ENCODE measurements at regions not wholly inside any gene's neighbourhood (a gene's known extent, or its start where the extent isn't known, plus 50 kb on each side); places are given as distances from the start of the nearest gene placed in this dataset.

GRCh38 chr7:125511310-125511709 lies 581.7 kb upstream of the POT1 start:
- no peak for TF ChIP-seq POLR2A (IDR thresholded peaks at IDR 0.05)
- no peak for TF ChIP-seq CTCF (IDR thresholded peaks at IDR 0.05)
- no peaks in the 10 kb centered on the region for H3K4me1 ChIP-seq
- no peaks in the 10 kb centered on the region for H3K9me3 ChIP-seq
- intact Hi-C loops (cut with DNase I) = no loop called here
- no peak for DNase-seq
- H3K27me3 ChIP-seq = no peaks in the 10 kb centered on the region
- H3K4me3 ChIP-seq (replicated peaks in 1 of 3) = no peak overlapping the region
- 95 to 97% methylated on average over 5 of the region's 5 CpGs for WGBS, 2 donors
- H3K36me3 ChIP-seq = no peaks in the 10 kb centered on the region
- H3K27ac ChIP-seq = no peak overlapping the region

GRCh38 chr7:125506331-125506730 lies 576.7 kb upstream of the POT1 start:
- WGBS, 2 donors = 67% methylated on average over 4 of the region's 4 CpGs
- DNase-seq = no peak
- Histone ChIP-seq H3K27me3 (no peaks in the 10 kb centered on the region), H3K27ac (no peak overlapping the region), H3K9me3 (no peaks in the 10 kb centered on the region), H3K4me1 (no peaks in the 10 kb centered on the region), H3K4me3 (replicated peaks in 1 of 3) (no peak overlapping the region), H3K36me3 (no peaks in the 10 kb centered on the region)
- TF ChIP-seq CTCF (IDR thresholded peaks at IDR 0.05) (no peak), POLR2A (IDR thresholded peaks at IDR 0.05) (no peak)
- intact Hi-C loops (cut with DNase I) = no loop called here

DNA sequence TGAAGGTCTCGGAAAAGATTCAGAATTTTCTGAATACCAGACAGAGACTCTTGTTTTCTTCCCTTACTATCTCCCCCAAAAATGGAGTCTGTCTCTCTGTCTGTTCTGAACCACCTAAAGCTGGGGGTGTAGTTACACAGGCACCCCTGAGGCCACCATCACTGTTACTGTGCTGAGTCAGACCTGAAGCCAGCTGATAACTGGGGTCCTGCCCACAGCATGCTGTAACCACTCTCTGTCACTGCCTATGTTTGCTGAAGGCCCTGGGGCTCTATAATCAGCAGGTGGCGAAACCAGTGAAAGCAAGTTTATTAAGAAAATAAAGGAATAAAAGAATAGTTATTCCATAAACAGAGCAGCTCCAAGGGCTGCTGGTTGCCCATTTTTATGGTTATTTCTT lies 575.2 kb upstream of the POT1 start:
- intact Hi-C loops (cut with DNase I) = no loop called here
- DNase-seq = no peak
- H3K9me3 ChIP-seq = no peaks in the 10 kb centered on the region
- no peaks in the 10 kb centered on the region for H3K4me1 ChIP-seq
- H3K27me3 ChIP-seq = no peaks in the 10 kb centered on the region
- H3K36me3 ChIP-seq = no peaks in the 10 kb centered on the region
- WGBS, 2 donors = 90 to 100% methylated on average over 2 of the region's 2 CpGs
- H3K4me3 ChIP-seq (replicated peaks in 1 of 3) = no peak overlapping the region
- no peak for TF ChIP-seq CTCF (IDR thresholded peaks at IDR 0.05)
- TF ChIP-seq POLR2A (IDR thresholded peaks at IDR 0.05) = no peak
- no peak overlapping the region for H3K27ac ChIP-seq

- Histone ChIP-seq H3K36me3 (no peaks in the 10 kb centered on the region), H3K4me1 (no peaks in the 10 kb centered on the region), H3K27ac (no peak overlapping the region), H3K27me3 (no peaks in the 10 kb centered on the region), H3K9me3 (no peaks in the 10 kb centered on the region), H3K4me3 (replicated peaks in 1 of 3) (no peak overlapping the region)
- DNase-seq = no peak
- no peak for TF ChIP-seq CTCF (IDR thresholded peaks at IDR 0.05)
- intact Hi-C loops (cut with DNase I) = no loop called here
- WGBS, 2 donors = 80 to 90% methylated on average over 1 of the region's 1 CpG
Observed at GRCh38 chr7:125495997-125496396, 566.4 kb upstream of the POT1 start.

DNA sequence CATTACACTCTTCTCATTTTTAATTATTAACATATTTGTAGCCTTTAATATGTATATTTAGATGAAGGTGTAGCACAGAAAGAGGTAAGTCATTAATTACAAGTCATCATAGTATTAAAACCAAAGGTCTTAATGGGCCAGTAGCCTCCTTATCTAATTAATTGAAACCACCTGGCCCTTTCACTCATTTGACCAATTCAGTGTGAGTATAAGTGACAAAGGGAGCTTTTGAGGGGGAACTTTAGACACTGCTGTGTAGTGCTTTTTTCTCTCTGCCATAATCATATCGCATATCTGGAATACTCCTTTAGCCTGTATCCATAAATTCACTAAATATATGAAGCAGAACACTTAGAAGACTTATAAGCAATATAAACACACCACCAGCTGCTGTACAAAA lies 562.9 kb upstream of the POT1 start:
- 85 to 89% methylated on average over 1 of the region's 1 CpG for WGBS, 2 donors
- no peak for DNase-seq
- intact Hi-C loops (cut with DNase I) = no loop called here
- no peak for TF ChIP-seq CTCF (IDR thresholded peaks at IDR 0.05)
- TF ChIP-seq POLR2A (IDR thresholded peaks at IDR 0.05) = no peak
- no peak overlapping the region for H3K4me3 ChIP-seq (replicated peaks in 1 of 3)
- H3K4me1 ChIP-seq = no peaks in the 10 kb centered on the region
- no peaks in the 10 kb centered on the region for H3K36me3 ChIP-seq
- H3K27ac ChIP-seq = no peak overlapping the region
- H3K9me3 ChIP-seq = no peaks in the 10 kb centered on the region
- no peaks in the 10 kb centered on the region for H3K27me3 ChIP-seq

All from thyroid gland (tissue), 4 donors.